ENCODE measurements at regions not wholly inside any gene's neighbourhood (a gene's known extent, or its start where the extent isn't known, plus 50 kb on each side); places are given as distances from the start of the nearest gene placed in this dataset.
"Not testable (repeated sequence)": the region's sequence is repeated elsewhere in the genome, so short reads cannot be mapped to it uniquely, and the experiment has no call there.

DNA sequence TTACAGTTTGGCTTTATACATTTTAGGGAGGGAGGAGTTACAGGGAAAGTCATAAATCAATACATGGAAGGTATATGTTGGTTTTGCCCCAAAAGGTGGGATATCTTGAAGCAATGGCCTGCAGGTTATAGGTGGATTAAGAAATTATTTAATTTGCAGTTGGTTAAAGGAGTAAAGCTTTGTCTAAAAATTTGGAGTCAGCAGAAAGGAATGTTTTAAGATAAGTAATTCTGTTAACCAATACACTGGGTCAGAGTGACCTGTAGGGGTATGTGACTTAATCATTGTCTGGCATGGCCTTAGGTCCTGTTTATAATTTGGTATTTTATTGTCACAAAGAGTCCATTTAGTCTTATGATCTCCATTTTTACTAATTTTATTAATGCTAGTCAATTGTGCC lies 115.0 kb downstream of the AGTR2 start:
- H3K9ac ChIP-seq (ENCODE audit: low read depth in 1 of 2, low read length in 2 of 2), result no peak overlapping the region
- H3K27ac ChIP-seq (ENCODE audit: low read depth, low read length), result no peak overlapping the region
- H3K36me3 ChIP-seq (ENCODE audit: control insufficient read depth in 1 of 2, insufficient read depth in 2 of 2, low read length in 2 of 2), result no peaks in the 10 kb centered on the region
- no peaks in the 10 kb centered on the region for H3K4me1 ChIP-seq (ENCODE audit: control insufficient read depth in 1 of 2, insufficient read depth in 2 of 2, low read length in 2 of 2)
- H3K27me3 ChIP-seq (ENCODE audit: control insufficient read depth in 1 of 2, insufficient read depth in 2 of 2, low read length in 2 of 2), result no peaks in the 10 kb centered on the region
- H3K9me3 ChIP-seq (ENCODE audit: control insufficient read depth in 1 of 2, low read length in 2 of 2), result no peaks in the 10 kb centered on the region
- no peak overlapping the region for H3K4me3 ChIP-seq (ENCODE audit: low read depth in 1 of 2, low read length in 2 of 2)

DNA sequence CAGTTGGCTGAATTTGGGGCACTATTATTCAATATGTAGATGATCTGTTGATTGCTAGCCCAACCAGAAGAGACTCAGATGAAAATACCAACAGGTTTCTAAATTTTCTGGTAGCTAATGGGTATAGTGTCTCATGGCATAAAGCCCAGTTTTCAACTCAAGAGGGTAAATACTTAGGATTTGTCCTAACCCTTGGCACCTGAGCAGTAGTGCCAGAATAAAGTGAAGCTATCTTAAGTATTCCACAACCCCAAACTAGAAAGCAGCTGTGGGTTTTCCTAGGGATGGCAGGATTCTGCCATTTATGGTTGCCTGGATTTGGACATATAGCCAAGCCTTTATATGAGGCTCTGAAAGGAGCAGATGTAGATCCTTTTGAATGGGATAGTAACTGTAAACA lies 119.0 kb downstream of the AGTR2 start:
- Histone ChIP-seq H3K36me3 (ENCODE audit: control insufficient read depth in 1 of 2, insufficient read depth in 2 of 2, low read length in 2 of 2) (no peaks in the 10 kb centered on the region), H3K4me3 (ENCODE audit: low read depth in 1 of 2, low read length in 2 of 2) (no peak overlapping the region), H3K27ac (ENCODE audit: low read depth, low read length) (no peak overlapping the region), H3K4me1 (ENCODE audit: control insufficient read depth in 1 of 2, insufficient read depth in 2 of 2, low read length in 2 of 2) (peaks cover 0 to 5% of the 10 kb centered on the region in 2 donors), H3K9ac (ENCODE audit: low read depth in 1 of 2, low read length in 2 of 2) (no peak overlapping the region), H3K27me3 (ENCODE audit: control insufficient read depth in 1 of 2, insufficient read depth in 2 of 2, low read length in 2 of 2) (no peaks in the 10 kb centered on the region), H3K9me3 (ENCODE audit: control insufficient read depth in 1 of 2, low read length in 2 of 2) (no peaks in the 10 kb centered on the region)

GRCh38 chrX:116290359-116290758 lies 119.8 kb downstream of the AGTR2 start:
- Histone ChIP-seq H3K9me3 (ENCODE audit: control insufficient read depth in 1 of 2, low read length in 2 of 2) (no peaks in the 10 kb centered on the region), H3K4me3 (ENCODE audit: low read depth in 1 of 2, low read length in 2 of 2) (no peak overlapping the region), H3K4me1 (ENCODE audit: control insufficient read depth in 1 of 2, insufficient read depth in 2 of 2, low read length in 2 of 2) (peaks cover 0 to 5% of the 10 kb centered on the region in 2 donors), H3K9ac (ENCODE audit: low read depth in 1 of 2, low read length in 2 of 2) (no peak overlapping the region), H3K27me3 (ENCODE audit: control insufficient read depth in 1 of 2, insufficient read depth in 2 of 2, low read length in 2 of 2) (no peaks in the 10 kb centered on the region), H3K36me3 (ENCODE audit: control insufficient read depth in 1 of 2, insufficient read depth in 2 of 2, low read length in 2 of 2) (no peaks in the 10 kb centered on the region), H3K27ac (ENCODE audit: low read depth, low read length) (no peak overlapping the region)

- Histone ChIP-seq H3K9ac (ENCODE audit: low read depth in 1 of 2, low read length in 2 of 2) (no peak overlapping the region), H3K4me1 (ENCODE audit: control insufficient read depth in 1 of 2, insufficient read depth in 2 of 2, low read length in 2 of 2) (peaks cover 0 to 5% of the 10 kb centered on the region in 2 donors), H3K9me3 (ENCODE audit: control insufficient read depth in 1 of 2, low read length in 2 of 2) (no peaks in the 10 kb centered on the region), H3K4me3 (ENCODE audit: low read depth in 1 of 2, low read length in 2 of 2) (no peak overlapping the region), H3K36me3 (ENCODE audit: control insufficient read depth in 1 of 2, insufficient read depth in 2 of 2, low read length in 2 of 2) (no peaks in the 10 kb centered on the region), H3K27ac (ENCODE audit: low read depth, low read length) (no peak overlapping the region), H3K27me3 (ENCODE audit: control insufficient read depth in 1 of 2, insufficient read depth in 2 of 2, low read length in 2 of 2) (no peaks in the 10 kb centered on the region)
These were observed 121.6 kb downstream of the AGTR2 start for GRCh38 chrX:116292183-116292582.

- Histone ChIP-seq H3K9me3 (ENCODE audit: control insufficient read depth in 1 of 2, low read length in 2 of 2) (no peaks in the 10 kb centered on the region), H3K36me3 (ENCODE audit: control insufficient read depth in 1 of 2, insufficient read depth in 2 of 2, low read length in 2 of 2) (no peaks in the 10 kb centered on the region), H3K27me3 (ENCODE audit: control insufficient read depth in 1 of 2, insufficient read depth in 2 of 2, low read length in 2 of 2) (no peaks in the 10 kb centered on the region), H3K9ac (ENCODE audit: low read depth in 1 of 2, low read length in 2 of 2) (no peak overlapping the region), H3K4me3 (ENCODE audit: low read depth in 1 of 2, low read length in 2 of 2) (no peak overlapping the region), H3K4me1 (ENCODE audit: control insufficient read depth in 1 of 2, insufficient read depth in 2 of 2, low read length in 2 of 2) (no peaks in the 10 kb centered on the region), H3K27ac (ENCODE audit: low read depth, low read length) (no peak overlapping the region)
These were observed 128.4 kb downstream of the AGTR2 start for GRCh38 chrX:116298956-116299355.

DNA sequence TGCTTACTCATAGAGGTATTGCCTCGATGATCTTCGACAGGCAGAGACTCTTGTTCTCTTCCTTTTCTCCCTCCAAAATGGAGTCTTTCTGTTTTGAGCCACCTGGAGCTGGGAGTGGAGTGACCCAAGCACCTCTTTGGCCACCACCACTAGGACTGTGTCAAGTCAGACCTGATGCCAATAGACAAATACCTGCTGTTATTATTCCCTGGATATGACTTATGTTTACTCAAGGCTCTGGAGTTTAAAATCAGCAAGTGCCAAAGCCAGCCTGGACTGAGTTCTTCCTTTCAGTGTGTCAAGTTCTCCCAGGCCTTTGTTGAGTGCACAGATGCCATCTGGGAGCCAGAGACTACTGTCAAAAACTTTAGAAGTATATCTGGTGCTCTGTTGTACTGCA lies 130.2 kb upstream of the SLC6A14 start:
- Histone ChIP-seq H3K4me3 (ENCODE audit: low read depth in 1 of 2, low read length in 2 of 2) (no peak overlapping the region), H3K27ac (ENCODE audit: low read depth, low read length) (no peak overlapping the region), H3K9me3 (ENCODE audit: control insufficient read depth in 1 of 2, low read length in 2 of 2) (no peaks in the 10 kb centered on the region), H3K27me3 (ENCODE audit: control insufficient read depth in 1 of 2, insufficient read depth in 2 of 2, low read length in 2 of 2) (no peaks in the 10 kb centered on the region), H3K9ac (ENCODE audit: low read depth in 1 of 2, low read length in 2 of 2) (no peak overlapping the region), H3K4me1 (ENCODE audit: control insufficient read depth in 1 of 2, insufficient read depth in 2 of 2, low read length in 2 of 2) (no peaks in the 10 kb centered on the region), H3K36me3 (ENCODE audit: control insufficient read depth in 1 of 2, insufficient read depth in 2 of 2, low read length in 2 of 2) (no peaks in the 10 kb centered on the region)

DNA sequence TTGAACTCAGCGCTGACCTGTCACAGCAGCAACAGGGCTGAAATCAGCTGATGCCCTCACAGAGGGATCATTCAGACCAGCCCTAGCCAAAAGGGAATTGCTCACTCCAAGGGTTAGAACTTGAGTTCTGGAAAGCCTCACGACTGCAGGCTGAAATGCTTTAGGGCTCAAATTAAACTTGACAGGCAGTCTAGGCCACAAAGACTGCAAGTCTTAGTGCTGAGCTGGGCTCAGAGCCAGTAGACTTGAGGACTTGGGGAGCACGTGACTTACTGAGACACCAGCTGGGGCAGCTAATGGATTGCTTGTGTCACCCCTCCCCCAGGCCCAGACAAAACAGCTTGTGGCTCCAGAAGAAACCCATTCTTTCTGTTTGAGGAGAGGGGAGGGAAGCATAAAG lies 119.0 kb upstream of the SLC6A14 start:
- no peak overlapping the region for H3K9ac ChIP-seq (ENCODE audit: low read depth in 1 of 2, low read length in 2 of 2)

GRCh38 chrX:116318672-116319071 lies 117.7 kb upstream of the SLC6A14 start:
- Histone ChIP-seq H3K36me3 (ENCODE audit: control insufficient read depth in 1 of 2, insufficient read depth in 2 of 2, low read length in 2 of 2) (no peaks in the 10 kb centered on the region), H3K9ac (ENCODE audit: low read depth in 1 of 2, low read length in 2 of 2) (no peak overlapping the region)

More for the DNA sequence above, 119.0 kb upstream of the SLC6A14 start:
- no peaks in the 10 kb centered on the region for H3K4me1 ChIP-seq (ENCODE audit: control insufficient read depth in 1 of 2, insufficient read depth in 2 of 2, low read length in 2 of 2)
- no peaks in the 10 kb centered on the region for H3K27me3 ChIP-seq (ENCODE audit: control insufficient read depth in 1 of 2, insufficient read depth in 2 of 2, low read length in 2 of 2)
- no peak overlapping the region for H3K27ac ChIP-seq (ENCODE audit: low read depth, low read length)
- no peaks in the 10 kb centered on the region for H3K36me3 ChIP-seq (ENCODE audit: control insufficient read depth in 1 of 2, insufficient read depth in 2 of 2, low read length in 2 of 2)
- no peaks in the 10 kb centered on the region for H3K9me3 ChIP-seq (ENCODE audit: control insufficient read depth in 1 of 2, low read length in 2 of 2)
- H3K4me3 ChIP-seq (ENCODE audit: low read depth in 1 of 2, low read length in 2 of 2), result no peak overlapping the region

DNA sequence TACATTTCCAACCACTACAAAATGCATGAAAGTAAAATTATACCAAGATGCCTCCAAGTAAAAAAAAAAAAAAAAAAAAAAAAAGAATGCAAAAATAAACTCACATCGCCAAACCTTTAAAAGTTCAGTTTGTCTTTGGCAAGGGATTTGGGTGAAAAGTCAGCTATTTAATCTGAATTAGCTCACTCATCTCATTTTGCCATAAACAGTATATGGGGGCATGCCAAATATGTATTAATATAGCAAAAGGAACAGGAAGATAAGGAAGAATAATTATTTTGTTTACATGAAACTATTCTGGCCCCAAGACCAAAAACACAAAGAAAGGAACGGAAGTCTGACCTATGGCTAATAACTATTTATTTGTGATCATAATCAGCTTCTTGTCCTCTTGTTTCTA lies 114.7 kb upstream of the SLC6A14 start:
- no peaks in the 10 kb centered on the region for H3K36me3 ChIP-seq (ENCODE audit: control insufficient read depth in 1 of 2, insufficient read depth in 2 of 2, low read length in 2 of 2)
- H3K4me1 ChIP-seq (ENCODE audit: control insufficient read depth in 1 of 2, insufficient read depth in 2 of 2, low read length in 2 of 2), result no peaks in the 10 kb centered on the region
- H3K9me3 ChIP-seq (ENCODE audit: control insufficient read depth in 1 of 2, low read length in 2 of 2), result no peaks in the 10 kb centered on the region
- no peak overlapping the region for H3K27ac ChIP-seq (ENCODE audit: low read depth, low read length)
- H3K9ac ChIP-seq (ENCODE audit: low read depth in 1 of 2, low read length in 2 of 2), result no peak overlapping the region
- H3K27me3 ChIP-seq (ENCODE audit: control insufficient read depth in 1 of 2, insufficient read depth in 2 of 2, low read length in 2 of 2), result no peaks in the 10 kb centered on the region
- no peak overlapping the region for H3K4me3 ChIP-seq (ENCODE audit: low read depth in 1 of 2, low read length in 2 of 2)

More at GRCh38 chrX:116318672-116319071, 117.7 kb upstream of the SLC6A14 start:
- Histone ChIP-seq H3K9me3 (ENCODE audit: control insufficient read depth in 1 of 2, low read length in 2 of 2) (no peaks in the 10 kb centered on the region), H3K27me3 (ENCODE audit: control insufficient read depth in 1 of 2, insufficient read depth in 2 of 2, low read length in 2 of 2) (no peaks in the 10 kb centered on the region), H3K27ac (ENCODE audit: low read depth, low read length) (no peak overlapping the region), H3K4me1 (ENCODE audit: control insufficient read depth in 1 of 2, insufficient read depth in 2 of 2, low read length in 2 of 2) (no peaks in the 10 kb centered on the region), H3K4me3 (ENCODE audit: low read depth in 1 of 2, low read length in 2 of 2) (no peak overlapping the region)

DNA sequence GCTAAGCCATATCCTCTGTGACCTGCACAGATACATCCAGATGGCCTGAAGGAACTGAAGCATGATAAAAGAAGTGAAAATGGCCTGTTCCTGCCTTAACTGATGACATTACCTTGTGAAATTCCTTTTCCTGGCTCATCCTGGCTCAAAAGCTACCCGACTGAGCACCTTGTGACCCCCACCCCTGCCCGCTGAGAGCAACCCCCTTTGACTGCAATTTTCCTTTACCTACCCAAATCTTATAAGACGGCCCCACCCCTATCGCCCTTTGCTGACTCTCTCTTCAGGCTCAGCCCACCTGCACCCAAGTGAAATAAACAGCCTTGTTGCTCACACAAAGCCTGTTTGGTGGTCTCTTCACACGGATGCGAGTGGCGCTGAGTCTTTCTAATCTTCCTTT lies 104.4 kb upstream of the SLC6A14 start:
- H3K27ac ChIP-seq (ENCODE audit: low read depth, low read length); H3K4me1 ChIP-seq (ENCODE audit: control insufficient read depth in 1 of 2, insufficient read depth in 2 of 2, low read length in 2 of 2); H3K9ac ChIP-seq (ENCODE audit: low read depth in 1 of 2, low read length in 2 of 2); H3K9me3 ChIP-seq (ENCODE audit: control insufficient read depth in 1 of 2, low read length in 2 of 2); H3K4me3 ChIP-seq (ENCODE audit: low read depth in 1 of 2, low read length in 2 of 2); H3K27me3 ChIP-seq (ENCODE audit: control insufficient read depth in 1 of 2, insufficient read depth in 2 of 2, low read length in 2 of 2); H3K36me3 ChIP-seq (ENCODE audit: control insufficient read depth in 1 of 2, insufficient read depth in 2 of 2, low read length in 2 of 2): not testable (repeated sequence)

- H3K27me3 ChIP-seq (ENCODE audit: control insufficient read depth in 1 of 2, insufficient read depth in 2 of 2, low read length in 2 of 2); H3K36me3 ChIP-seq (ENCODE audit: control insufficient read depth in 1 of 2, insufficient read depth in 2 of 2, low read length in 2 of 2); H3K9me3 ChIP-seq (ENCODE audit: control insufficient read depth in 1 of 2, low read length in 2 of 2); H3K4me3 ChIP-seq (ENCODE audit: low read depth in 1 of 2, low read length in 2 of 2); H3K9ac ChIP-seq (ENCODE audit: low read depth in 1 of 2, low read length in 2 of 2); H3K4me1 ChIP-seq (ENCODE audit: control insufficient read depth in 1 of 2, insufficient read depth in 2 of 2, low read length in 2 of 2); H3K27ac ChIP-seq (ENCODE audit: low read depth, low read length): not testable (repeated sequence)
These were observed 101.6 kb upstream of the SLC6A14 start for GRCh38 chrX:116334797-116335196.
